H1 (cell line): ENCODE measurements at regions not wholly inside any gene's neighbourhood (a gene's known extent, or its start where the extent isn't known, plus 50 kb on each side); places are given as distances from the start of the nearest gene placed in this dataset.

Experiments used
- CTBP2 ChIP-seq: IDR thresholded peaks from 2 replicates; pipeline ENCODE4 v1.7.0; 2011; ENCODE audit warnings: borderline replicate concordance, mild to moderate bottlenecking, moderate library complexity, mixed read lengths, low read length; ENCODE audit not compliant: insufficient read depth, insufficient read length
- EGR1 ChIP-seq: IDR thresholded peaks from 2 replicates; pipeline ENCODE4 v1.6.1; 2011; ENCODE audit warnings: low read depth, low read length, borderline replicate concordance
- TBP ChIP-seq: IDR thresholded peaks from 2 replicates; pipeline ENCODE4 v1.6.1; 2011; ENCODE audit warnings: low read depth, low read length, improper control_type of control experiment
- TF ChIP-seq, protein P1 (sequence below): fragments of 300-600 bp; sonication (generic); IDR thresholded peaks from 2 replicates; pipeline ENCODE4 v1.7.1; 2012; ENCODE audit warnings: low read length, moderate library complexity, mild to moderate bottlenecking, inconsistent platforms; ENCODE audit not compliant: insufficient replicate concordance

DNA sequence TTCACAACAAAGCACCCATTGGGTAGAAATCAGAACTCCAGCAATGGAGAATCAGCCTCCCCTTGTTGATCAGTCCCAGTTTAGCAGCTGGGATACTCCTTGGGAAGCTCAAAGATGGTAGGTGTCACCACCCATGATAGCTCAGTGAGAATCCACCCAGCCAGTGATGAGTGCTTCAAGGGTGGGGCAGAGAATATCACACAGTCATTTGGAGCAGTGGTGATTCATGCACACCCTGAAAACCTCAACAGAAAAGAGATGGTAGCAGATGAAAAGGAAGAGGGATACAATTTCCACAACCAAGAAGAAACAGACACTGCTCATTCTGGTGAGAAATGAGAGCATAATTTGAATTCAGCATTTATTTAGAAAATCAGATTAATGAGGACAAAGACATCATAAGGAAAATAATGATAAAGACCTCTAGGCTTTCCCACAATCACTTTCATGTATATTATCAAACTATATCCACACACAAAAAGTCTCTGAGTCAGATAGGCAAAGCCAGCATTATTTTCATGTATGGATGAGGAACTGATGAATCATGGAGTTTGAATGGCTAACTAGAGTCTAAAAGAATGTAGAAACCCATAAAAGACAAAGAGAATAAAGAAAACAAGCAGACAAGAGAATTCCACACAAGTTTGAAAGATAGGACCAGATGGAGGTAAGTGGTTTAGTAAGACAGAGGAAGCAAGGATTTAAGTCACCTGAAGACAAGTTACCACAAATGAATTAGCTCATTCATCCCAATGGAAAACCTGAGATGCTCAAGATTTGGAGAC lies 82.9 kb downstream of the FEM1C start (continued):
- TF ChIP-seq, protein P1, sequence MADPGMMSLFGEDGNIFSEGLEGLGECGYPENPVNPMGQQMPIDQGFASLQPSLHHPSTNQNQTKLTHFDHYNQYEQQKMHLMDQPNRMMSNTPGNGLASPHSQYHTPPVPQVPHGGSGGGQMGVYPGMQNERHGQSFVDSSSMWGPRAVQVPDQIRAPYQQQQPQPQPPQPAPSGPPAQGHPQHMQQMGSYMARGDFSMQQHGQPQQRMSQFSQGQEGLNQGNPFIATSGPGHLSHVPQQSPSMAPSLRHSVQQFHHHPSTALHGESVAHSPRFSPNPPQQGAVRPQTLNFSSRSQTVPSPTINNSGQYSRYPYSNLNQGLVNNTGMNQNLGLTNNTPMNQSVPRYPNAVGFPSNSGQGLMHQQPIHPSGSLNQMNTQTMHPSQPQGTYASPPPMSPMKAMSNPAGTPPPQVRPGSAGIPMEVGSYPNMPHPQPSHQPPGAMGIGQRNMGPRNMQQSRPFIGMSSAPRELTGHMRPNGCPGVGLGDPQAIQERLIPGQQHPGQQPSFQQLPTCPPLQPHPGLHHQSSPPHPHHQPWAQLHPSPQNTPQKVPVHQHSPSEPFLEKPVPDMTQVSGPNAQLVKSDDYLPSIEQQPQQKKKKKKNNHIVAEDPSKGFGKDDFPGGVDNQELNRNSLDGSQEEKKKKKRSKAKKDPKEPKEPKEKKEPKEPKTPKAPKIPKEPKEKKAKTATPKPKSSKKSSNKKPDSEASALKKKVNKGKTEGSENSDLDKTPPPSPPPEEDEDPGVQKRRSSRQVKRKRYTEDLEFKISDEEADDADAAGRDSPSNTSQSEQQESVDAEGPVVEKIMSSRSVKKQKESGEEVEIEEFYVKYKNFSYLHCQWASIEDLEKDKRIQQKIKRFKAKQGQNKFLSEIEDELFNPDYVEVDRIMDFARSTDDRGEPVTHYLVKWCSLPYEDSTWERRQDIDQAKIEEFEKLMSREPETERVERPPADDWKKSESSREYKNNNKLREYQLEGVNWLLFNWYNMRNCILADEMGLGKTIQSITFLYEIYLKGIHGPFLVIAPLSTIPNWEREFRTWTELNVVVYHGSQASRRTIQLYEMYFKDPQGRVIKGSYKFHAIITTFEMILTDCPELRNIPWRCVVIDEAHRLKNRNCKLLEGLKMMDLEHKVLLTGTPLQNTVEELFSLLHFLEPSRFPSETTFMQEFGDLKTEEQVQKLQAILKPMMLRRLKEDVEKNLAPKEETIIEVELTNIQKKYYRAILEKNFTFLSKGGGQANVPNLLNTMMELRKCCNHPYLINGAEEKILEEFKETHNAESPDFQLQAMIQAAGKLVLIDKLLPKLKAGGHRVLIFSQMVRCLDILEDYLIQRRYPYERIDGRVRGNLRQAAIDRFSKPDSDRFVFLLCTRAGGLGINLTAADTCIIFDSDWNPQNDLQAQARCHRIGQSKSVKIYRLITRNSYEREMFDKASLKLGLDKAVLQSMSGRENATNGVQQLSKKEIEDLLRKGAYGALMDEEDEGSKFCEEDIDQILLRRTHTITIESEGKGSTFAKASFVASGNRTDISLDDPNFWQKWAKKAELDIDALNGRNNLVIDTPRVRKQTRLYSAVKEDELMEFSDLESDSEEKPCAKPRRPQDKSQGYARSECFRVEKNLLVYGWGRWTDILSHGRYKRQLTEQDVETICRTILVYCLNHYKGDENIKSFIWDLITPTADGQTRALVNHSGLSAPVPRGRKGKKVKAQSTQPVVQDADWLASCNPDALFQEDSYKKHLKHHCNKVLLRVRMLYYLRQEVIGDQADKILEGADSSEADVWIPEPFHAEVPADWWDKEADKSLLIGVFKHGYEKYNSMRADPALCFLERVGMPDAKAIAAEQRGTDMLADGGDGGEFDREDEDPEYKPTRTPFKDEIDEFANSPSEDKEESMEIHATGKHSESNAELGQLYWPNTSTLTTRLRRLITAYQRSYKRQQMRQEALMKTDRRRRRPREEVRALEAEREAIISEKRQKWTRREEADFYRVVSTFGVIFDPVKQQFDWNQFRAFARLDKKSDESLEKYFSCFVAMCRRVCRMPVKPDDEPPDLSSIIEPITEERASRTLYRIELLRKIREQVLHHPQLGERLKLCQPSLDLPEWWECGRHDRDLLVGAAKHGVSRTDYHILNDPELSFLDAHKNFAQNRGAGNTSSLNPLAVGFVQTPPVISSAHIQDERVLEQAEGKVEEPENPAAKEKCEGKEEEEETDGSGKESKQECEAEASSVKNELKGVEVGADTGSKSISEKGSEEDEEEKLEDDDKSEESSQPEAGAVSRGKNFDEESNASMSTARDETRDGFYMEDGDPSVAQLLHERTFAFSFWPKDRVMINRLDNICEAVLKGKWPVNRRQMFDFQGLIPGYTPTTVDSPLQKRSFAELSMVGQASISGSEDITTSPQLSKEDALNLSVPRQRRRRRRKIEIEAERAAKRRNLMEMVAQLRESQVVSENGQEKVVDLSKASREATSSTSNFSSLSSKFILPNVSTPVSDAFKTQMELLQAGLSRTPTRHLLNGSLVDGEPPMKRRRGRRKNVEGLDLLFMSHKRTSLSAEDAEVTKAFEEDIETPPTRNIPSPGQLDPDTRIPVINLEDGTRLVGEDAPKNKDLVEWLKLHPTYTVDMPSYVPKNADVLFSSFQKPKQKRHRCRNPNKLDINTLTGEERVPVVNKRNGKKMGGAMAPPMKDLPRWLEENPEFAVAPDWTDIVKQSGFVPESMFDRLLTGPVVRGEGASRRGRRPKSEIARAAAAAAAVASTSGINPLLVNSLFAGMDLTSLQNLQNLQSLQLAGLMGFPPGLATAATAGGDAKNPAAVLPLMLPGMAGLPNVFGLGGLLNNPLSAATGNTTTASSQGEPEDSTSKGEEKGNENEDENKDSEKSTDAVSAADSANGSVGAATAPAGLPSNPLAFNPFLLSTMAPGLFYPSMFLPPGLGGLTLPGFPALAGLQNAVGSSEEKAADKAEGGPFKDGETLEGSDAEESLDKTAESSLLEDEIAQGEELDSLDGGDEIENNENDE: no peak
- TF ChIP-seq TBP: no peak
- TF ChIP-seq CTBP2: no peak
- no peak for TF ChIP-seq EGR1
- TF ChIP-seq, all 59 proteins: peak for 0
